Neural cell (in vitro differentiated cells): ENCODE measurements at regions not wholly inside any gene's neighbourhood (a gene's known extent, or its start where the extent isn't known, plus 50 kb on each side); places are given as distances from the start of the nearest gene placed in this dataset.

Experiments
- EP300 ChIP-seq: fragments of 450-650 bp; conservative IDR thresholded peaks from 2 replicates; pipeline ENCODE4 v1.6.1; 2014; ENCODE audit warnings: antibody characterized with exemption, mild to moderate bottlenecking, moderate library complexity; ENCODE audit not compliant: poor library complexity, severe bottlenecking
- EZH2 ChIP-seq: fragments of 200-600, 300-800 bp; shearing (Covaris generic), sonication (generic); IDR thresholded peaks from 2 replicates; pipeline ENCODE4 v1.6.1; 2014; ENCODE audit warnings: antibody characterized with exemption, low read length, borderline replicate concordance, mild to moderate bottlenecking; ENCODE audit not compliant: insufficient read depth, poor library complexity, severe bottlenecking
- POLR2AphosphoS5 ChIP-seq: IDR thresholded peaks from 2 replicates; pipeline ENCODE4 v1.6.1; 2012
- RAD21 ChIP-seq: fragments of 450-650 bp; conservative IDR thresholded peaks from 2 replicates; pipeline ENCODE4 v1.6.1; 2014; ENCODE audit warnings: antibody characterized with exemption, mild to moderate bottlenecking, moderate library complexity
- SMC3 ChIP-seq: fragments of 450-650 bp; conservative IDR thresholded peaks from 2 replicates; pipeline ENCODE4 v1.6.1; 2014; ENCODE audit warnings: antibody characterized with exemption, mild to moderate bottlenecking, moderate library complexity; ENCODE audit not compliant: poor library complexity
- TAF1 ChIP-seq: IDR thresholded peaks from 2 replicates; pipeline ENCODE4 v1.6.1; 2012; ENCODE audit warnings: low read depth
- TF ChIP-seq, protein P1 (sequence below): fragments of 450-650 bp; IDR thresholded peaks from 2 replicates; pipeline ENCODE4 v1.5.1; 2014; ENCODE audit warnings: antibody characterized with exemption, mild to moderate bottlenecking, moderate library complexity; ENCODE audit not compliant: poor library complexity, severe bottlenecking

DNA sequence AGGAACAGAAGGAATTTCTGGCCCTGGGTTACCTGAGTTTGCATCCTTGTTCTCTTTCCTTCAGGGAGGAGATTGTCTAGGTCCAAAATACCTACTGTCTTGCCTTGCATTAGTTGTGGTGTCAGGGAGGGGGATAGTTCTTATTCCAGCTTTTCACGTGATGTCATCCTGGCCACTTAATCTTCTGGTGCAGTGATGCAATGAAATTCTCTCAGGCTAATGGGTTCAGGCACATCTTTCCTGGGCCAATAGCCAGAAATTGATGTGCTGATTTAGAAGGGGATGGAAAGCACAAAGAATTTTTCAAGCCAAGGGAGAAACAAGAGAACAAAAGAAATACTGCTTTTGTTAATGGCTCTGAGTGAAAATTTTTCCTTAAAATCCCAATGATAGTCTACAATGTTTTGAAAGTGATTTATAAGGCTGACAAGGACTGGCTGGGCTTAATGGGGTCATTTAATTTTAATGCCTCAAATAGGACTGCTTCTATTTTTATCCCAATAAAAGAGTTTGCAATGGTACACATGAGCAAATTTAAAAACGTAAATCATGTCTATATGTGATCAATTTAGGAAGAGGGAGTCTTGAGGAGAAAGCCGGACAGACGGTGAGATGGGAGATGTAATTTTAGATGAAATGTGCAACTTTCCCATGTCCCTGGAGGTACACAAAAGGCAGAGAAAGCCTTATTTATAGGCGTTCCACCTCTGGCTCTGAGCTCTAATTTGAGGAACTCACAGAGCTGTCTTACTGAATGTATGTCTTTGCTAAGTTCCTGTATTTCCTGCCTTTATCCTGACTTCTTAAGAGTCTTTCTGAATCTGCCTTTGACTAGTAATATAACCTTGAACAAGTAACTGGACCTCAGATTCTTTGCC is 89.3 kb upstream of the SV2C start:
- TF ChIP-seq, protein P1, sequence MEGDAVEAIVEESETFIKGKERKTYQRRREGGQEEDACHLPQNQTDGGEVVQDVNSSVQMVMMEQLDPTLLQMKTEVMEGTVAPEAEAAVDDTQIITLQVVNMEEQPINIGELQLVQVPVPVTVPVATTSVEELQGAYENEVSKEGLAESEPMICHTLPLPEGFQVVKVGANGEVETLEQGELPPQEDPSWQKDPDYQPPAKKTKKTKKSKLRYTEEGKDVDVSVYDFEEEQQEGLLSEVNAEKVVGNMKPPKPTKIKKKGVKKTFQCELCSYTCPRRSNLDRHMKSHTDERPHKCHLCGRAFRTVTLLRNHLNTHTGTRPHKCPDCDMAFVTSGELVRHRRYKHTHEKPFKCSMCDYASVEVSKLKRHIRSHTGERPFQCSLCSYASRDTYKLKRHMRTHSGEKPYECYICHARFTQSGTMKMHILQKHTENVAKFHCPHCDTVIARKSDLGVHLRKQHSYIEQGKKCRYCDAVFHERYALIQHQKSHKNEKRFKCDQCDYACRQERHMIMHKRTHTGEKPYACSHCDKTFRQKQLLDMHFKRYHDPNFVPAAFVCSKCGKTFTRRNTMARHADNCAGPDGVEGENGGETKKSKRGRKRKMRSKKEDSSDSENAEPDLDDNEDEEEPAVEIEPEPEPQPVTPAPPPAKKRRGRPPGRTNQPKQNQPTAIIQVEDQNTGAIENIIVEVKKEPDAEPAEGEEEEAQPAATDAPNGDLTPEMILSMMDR = no peak
- no peak for TF ChIP-seq RAD21
- no peak for TF ChIP-seq SMC3
- no peak for TF ChIP-seq POLR2AphosphoS5
- TF ChIP-seq EZH2 = no peak
- TF ChIP-seq EP300 = no peak
- no peak for TF ChIP-seq TAF1
